Neutrophil (primary cell): ENCODE measurements at regions not wholly inside any gene's neighbourhood (a gene's known extent, or its start where the extent isn't known, plus 50 kb on each side); places are given as distances from the start of the nearest gene placed in this dataset.

ENCODE experiments used
- H3K27ac ChIP-seq: fragments of 200-600 bp; sonication (generic); 2 replicates; pipeline ENCODE4 v1.5.1; 2016; ENCODE audit warnings: mild to moderate bottlenecking, moderate library complexity
- H3K27me3 ChIP-seq: fragments of 200-600 bp; sonication (generic); 2 replicates; pipeline ENCODE4 v1.6.0; 2016; ENCODE audit warnings: mild to moderate bottlenecking
- H3K36me3 ChIP-seq: fragments of 200-600 bp; sonication (generic); 2 replicates; pipeline ENCODE4 v1.5.1; 2017
- H3K4me1 ChIP-seq, 2 experiments: fragments of 200-600 bp in 1 of 2; sonication (generic) in 1 of 2; 1 replicate in 1 of 2; 2 replicates in 1 of 2; pipeline versions ENCODE4 v1.5.1 to v1.6.1; 2013 to 2016; ENCODE audit warnings: low read depth in 1 of 2, low read length in 1 of 2, mild to moderate bottlenecking in 1 of 2, moderate library complexity in 1 of 2; ENCODE audit not compliant: control insufficient read depth in 1 of 2, insufficient read depth in 1 of 2
- H3K4me3 ChIP-seq, 2 experiments: fragments of 200-600 bp in 1 of 2; sonication (generic) in 1 of 2; 1 replicate in 1 of 2; 2 replicates in 1 of 2; pipeline ENCODE4 v1.5.1; 2013 to 2016; ENCODE audit warnings: low read depth in 1 of 2, low read length in 1 of 2, mild to moderate bottlenecking in 1 of 2, moderate library complexity in 1 of 2
- H3K9me3 ChIP-seq: fragments of 200-600 bp; sonication (generic); 2 replicates; pipeline ENCODE4 v1.5.1; 2016
- TF ChIP-seq, protein P1 (sequence below): fragments of 200-600 bp; sonication (generic); IDR thresholded peaks from 2 replicates; pipeline ENCODE4 v1.5.1; 2016; ENCODE audit warnings: antibody characterized with exemption

DNA sequence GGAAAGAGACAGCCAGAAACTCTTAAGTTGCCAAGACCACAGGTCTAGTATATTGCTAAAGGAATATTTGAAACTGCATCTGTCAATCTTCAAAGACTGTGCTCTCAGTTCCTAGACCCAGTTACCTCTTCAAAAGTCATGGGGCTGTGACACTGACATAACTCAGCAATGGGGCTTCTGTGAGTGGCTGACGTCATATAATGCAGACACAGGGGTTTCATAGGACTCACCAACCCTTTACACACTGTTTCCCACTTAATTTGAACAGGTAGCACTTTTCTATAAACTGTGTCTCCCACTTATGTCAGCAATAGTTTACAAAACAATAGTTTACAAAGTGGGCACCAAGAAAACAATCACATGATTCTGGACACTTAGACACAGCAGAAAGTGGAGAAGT, 158.4 kb downstream of the GALC start:
- Histone ChIP-seq H3K9me3 (no peaks in the 10 kb centered on the region), H3K27ac (no peak overlapping the region), H3K36me3 (no peaks in the 10 kb centered on the region), H3K4me1 (no peaks in the 10 kb centered on the region), H3K27me3 (no peaks in the 10 kb centered on the region), H3K4me3 (no peak overlapping the region)
- TF ChIP-seq, protein P1, sequence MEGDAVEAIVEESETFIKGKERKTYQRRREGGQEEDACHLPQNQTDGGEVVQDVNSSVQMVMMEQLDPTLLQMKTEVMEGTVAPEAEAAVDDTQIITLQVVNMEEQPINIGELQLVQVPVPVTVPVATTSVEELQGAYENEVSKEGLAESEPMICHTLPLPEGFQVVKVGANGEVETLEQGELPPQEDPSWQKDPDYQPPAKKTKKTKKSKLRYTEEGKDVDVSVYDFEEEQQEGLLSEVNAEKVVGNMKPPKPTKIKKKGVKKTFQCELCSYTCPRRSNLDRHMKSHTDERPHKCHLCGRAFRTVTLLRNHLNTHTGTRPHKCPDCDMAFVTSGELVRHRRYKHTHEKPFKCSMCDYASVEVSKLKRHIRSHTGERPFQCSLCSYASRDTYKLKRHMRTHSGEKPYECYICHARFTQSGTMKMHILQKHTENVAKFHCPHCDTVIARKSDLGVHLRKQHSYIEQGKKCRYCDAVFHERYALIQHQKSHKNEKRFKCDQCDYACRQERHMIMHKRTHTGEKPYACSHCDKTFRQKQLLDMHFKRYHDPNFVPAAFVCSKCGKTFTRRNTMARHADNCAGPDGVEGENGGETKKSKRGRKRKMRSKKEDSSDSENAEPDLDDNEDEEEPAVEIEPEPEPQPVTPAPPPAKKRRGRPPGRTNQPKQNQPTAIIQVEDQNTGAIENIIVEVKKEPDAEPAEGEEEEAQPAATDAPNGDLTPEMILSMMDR = no peak

DNA sequence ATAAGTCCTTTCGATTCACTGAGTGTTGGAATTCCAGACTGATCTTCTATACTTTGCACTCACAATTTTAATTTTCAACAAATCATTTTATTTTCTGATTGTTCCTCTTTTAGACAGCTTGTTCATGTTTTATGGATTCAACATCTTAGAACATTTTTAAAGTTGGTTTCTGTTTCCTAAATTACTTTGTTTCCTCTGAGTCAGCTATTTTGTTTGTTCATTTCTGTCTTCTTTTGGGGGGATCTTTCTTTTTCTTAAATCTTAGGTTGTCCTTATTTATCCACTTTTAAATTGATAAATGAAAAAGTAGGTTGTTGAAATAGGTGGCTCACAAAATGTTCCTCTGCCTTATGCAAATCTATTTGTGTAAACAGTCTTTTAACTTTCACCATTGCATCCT, 160.0 kb downstream of the GALC start:
- H3K27me3 ChIP-seq = no peaks in the 10 kb centered on the region
- no peaks in the 10 kb centered on the region for H3K36me3 ChIP-seq
- H3K9me3 ChIP-seq = no peaks in the 10 kb centered on the region
- H3K4me3 ChIP-seq = no peak overlapping the region
- TF ChIP-seq, protein P1 = no peak
- H3K4me1 ChIP-seq = no peaks in the 10 kb centered on the region
- H3K27ac ChIP-seq = no peak overlapping the region

DNA sequence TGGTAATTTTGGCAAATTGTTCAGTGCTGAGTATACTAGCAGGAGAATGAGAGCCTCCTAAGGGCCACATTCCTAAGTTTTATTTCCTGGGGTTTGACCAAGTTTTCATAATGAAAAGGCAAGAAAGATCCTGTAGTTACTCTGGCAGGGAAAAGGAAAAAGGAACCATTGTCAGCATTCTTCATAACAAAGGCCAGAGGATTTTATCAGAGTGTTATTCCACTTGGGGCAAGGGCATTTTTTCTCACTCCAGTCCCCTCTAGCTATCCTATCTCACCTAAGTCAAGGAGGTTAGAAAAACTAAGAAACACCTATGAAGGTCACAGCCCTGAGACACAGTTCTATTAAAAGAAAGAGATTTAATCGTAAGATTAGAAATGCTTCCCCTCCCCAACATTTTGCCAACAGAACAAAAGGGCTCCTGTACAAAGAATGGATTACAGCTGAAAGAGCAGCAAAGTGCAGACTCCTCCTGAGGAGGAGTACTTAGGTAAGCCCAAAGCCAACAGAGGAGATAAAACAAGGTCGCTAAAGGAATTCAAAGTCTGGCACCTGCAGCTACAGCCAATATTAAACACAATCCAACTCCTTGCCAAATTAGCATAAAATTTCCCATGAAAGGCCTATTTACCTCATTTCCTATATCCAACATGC, 162.4 kb downstream of the GALC start:
- TF ChIP-seq, protein P1 = no peak
- Histone ChIP-seq H3K36me3 (no peaks in the 10 kb centered on the region), H3K27ac (no peak overlapping the region), H3K27me3 (no peaks in the 10 kb centered on the region), H3K4me3 (no peak overlapping the region), H3K4me1 (no peaks in the 10 kb centered on the region), H3K9me3 (no peaks in the 10 kb centered on the region)

DNA sequence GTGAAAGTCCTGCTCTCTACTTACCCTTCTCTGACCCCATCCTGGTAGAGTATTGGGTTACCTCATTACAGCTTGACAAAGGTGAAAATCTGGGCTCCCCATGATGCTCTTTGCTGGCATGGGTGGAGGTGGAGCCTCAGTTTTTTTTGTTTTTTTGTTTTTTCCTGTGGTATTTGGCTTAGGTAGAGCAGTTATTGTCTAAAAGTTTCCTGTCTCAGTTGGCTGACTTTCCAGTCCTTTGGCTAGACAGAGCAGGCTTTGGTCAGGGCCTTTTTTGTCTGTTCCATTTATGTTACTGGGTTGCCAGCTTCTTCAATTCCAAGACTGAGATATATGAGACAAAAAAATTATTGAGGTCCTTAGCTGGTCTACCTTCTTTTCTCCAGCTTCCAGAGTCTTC, 163.4 kb downstream of the GALC start:
- Histone ChIP-seq H3K9me3 (no peaks in the 10 kb centered on the region), H3K27me3 (no peaks in the 10 kb centered on the region), H3K4me3 (no peak overlapping the region), H3K36me3 (no peaks in the 10 kb centered on the region), H3K4me1 (no peaks in the 10 kb centered on the region), H3K27ac (no peak overlapping the region)
- TF ChIP-seq, protein P1 = no peak

DNA sequence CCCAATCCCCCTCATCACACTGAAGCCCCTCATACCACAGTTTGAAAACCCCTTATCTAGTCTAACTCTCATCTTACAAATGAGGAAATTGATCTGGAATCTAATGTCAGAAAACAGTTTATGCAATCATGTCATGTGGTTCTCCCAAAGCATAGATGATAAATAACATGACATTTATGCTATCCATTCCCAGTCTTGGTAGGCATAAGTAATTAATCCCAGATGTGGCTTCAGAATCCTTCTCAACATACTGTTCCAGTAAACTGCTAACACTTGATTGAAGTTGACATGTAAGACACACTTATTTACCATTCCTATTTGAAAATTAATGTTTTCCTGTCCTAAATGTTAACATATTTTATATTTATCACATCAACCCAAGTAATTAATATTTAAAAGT, 168.7 kb downstream of the GALC start:
- Histone ChIP-seq H3K36me3 (no peaks in the 10 kb centered on the region), H3K27ac (no peak overlapping the region), H3K9me3 (no peaks in the 10 kb centered on the region), H3K4me1 (no peaks in the 10 kb centered on the region), H3K27me3 (no peaks in the 10 kb centered on the region), H3K4me3 (no peak overlapping the region)
- TF ChIP-seq, protein P1 = no peak

DNA sequence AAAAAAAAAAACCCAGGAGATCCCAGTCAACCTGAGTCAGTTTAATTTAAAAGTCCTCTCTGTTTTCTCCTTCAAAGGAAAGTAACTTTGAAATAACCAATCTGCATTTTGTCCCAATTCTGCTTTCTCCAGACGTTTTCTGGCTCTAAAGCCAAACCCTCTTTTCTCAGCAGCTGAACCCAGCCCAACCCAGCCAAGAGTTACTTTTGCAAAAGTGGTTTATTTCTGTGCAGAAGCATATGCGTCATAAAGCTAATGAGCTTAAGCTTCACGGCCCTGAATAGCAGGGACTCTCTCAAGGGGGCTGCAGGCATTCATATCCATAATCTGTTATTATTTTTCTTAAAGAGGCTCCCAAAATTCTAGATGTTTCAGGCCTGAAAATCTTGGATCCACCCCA, 176.6 kb downstream of the GALC start:
- H3K4me1 ChIP-seq = no peaks in the 10 kb centered on the region
- no peak overlapping the region for H3K4me3 ChIP-seq
- H3K27me3 ChIP-seq = no peaks in the 10 kb centered on the region
- no peak overlapping the region for H3K27ac ChIP-seq
- TF ChIP-seq, protein P1 = no peak
- no peaks in the 10 kb centered on the region for H3K9me3 ChIP-seq
- H3K36me3 ChIP-seq = no peaks in the 10 kb centered on the region
